A673 (cell line): ENCODE measurements at regions not wholly inside any gene's neighbourhood (a gene's known extent, or its start where the extent isn't known, plus 50 kb on each side); places are given as distances from the start of the nearest gene placed in this dataset.

ENCODE experiments used
- BruUV-seq: library from RNA; stranded (reverse); fragments of 400-500 nt; replicated peaks from 2 replicates; lab custom pipeline; 2021; lab: Mats Ljungman, UMichigan
- CTCF ChIA-PET: fragments of 300-600 bp; sonication (Branson Sonifier 250); formaldehyde crosslinking; loops from one replicate; lab custom pipeline; 2022; ENCODE audit warnings: antibody characterized with exemption; lab: Charles Lee
- POLR2A ChIA-PET: fragments of 300-600 bp; sonication (Branson Sonifier 250); formaldehyde crosslinking; loops from one replicate; lab custom pipeline; 2022; ENCODE audit warnings: antibody characterized with exemption; ENCODE audit not compliant: low non-redundant PET; lab: Charles Lee
- DNase-seq: peaks from one replicate; pipeline ENCODE4 v3.0.0-alpha.2; 2015; ENCODE audit warnings: low spot score
- H3K27ac ChIP-seq: fragments of 200-600 bp; sonication (generic); 2 replicates; pipeline ENCODE4 v1.5.1; 2016; ENCODE audit warnings: mixed run types, low read depth, mild to moderate bottlenecking, mixed read lengths, antibody characterized with exemption, low read length; ENCODE audit not compliant: poor library complexity, severe bottlenecking
- H3K27me3 ChIP-seq: fragments of 200-600 bp; sonication (generic); replicated peaks from 2 replicates; pipeline ENCODE4 v1.6.1; 2017; ENCODE audit warnings: mixed run types, low read depth, mild to moderate bottlenecking, mixed read lengths, antibody characterized with exemption, low read length; ENCODE audit not compliant: insufficient read depth, poor library complexity
- H3K36me3 ChIP-seq: fragments of 200-600 bp; sonication (generic); 2 replicates; pipeline ENCODE4 v1.6.1; 2016; ENCODE audit warnings: mixed run types, mild to moderate bottlenecking, mixed read lengths, antibody characterized with exemption, low read length; ENCODE audit not compliant: insufficient read depth, poor library complexity, severe bottlenecking
- H3K4me1 ChIP-seq: fragments of 200-600 bp; sonication (generic); 2 replicates; pipeline ENCODE4 v1.6.1; 2017; ENCODE audit warnings: mixed run types, mild to moderate bottlenecking, mixed read lengths, antibody characterized with exemption, low read length; ENCODE audit not compliant: insufficient read depth, poor library complexity, severe bottlenecking
- H3K4me3 ChIP-seq: fragments of 200-600 bp; sonication (generic); 2 replicates; pipeline ENCODE4 v1.5.1; 2016; ENCODE audit warnings: low read depth, mixed run types, mild to moderate bottlenecking, mixed read lengths, low read length; ENCODE audit not compliant: poor library complexity, severe bottlenecking
- H3K9me3 ChIP-seq: fragments of 200-600 bp; sonication (generic); 2 replicates; pipeline ENCODE4 v1.6.1; 2016; ENCODE audit warnings: mixed run types, low read depth, mild to moderate bottlenecking, mixed read lengths, antibody characterized with exemption, low read length; ENCODE audit not compliant: poor library complexity, severe bottlenecking
- CTCF ChIP-seq: fragments of 300-800, 200-600 bp; sonication (generic); conservative IDR thresholded peaks from 2 replicates; pipeline ENCODE4 v1.5.1; 2017; ENCODE audit warnings: low read depth, mild to moderate bottlenecking, antibody characterized with exemption, low read length, moderate library complexity, mixed read lengths
- EZH2 ChIP-seq: fragments of 200-600 bp; sonication (generic); IDR thresholded peaks from 2 replicates; pipeline ENCODE4 v1.6.1; 2017; ENCODE audit warnings: borderline replicate concordance, low read depth, mild to moderate bottlenecking, mixed read lengths, antibody characterized with exemption, low read length; ENCODE audit not compliant: poor library complexity, severe bottlenecking
- intact Hi-C: fragments of 100-400 bp; cut with micrococcal nuclease; formaldehyde crosslinking; loops from one replicate; pipeline ENCODE4 v1.10.0; 2022; ENCODE audit not compliant: unreplicated experiment

- intact Hi-C loops, result no loop called here
- DNase-seq, result no peak
- Histone ChIP-seq H3K36me3 (no peaks in the 10 kb centered on the region), H3K27me3 (no peaks in the 10 kb centered on the region), H3K4me3 (no peak overlapping the region), H3K9me3 (no peaks in the 10 kb centered on the region), H3K27ac (no peak overlapping the region), H3K4me1 (no peaks in the 10 kb centered on the region)
- CTCF ChIA-PET, result no interaction called here
- TF ChIP-seq CTCF (no peak), EZH2 (no peak)
- POLR2A ChIA-PET, result no interaction called here
- BruUV-seq, result no TSS peak
These were observed 750.7 kb downstream of the BRD1 start for GRCh38 chr22:49077036-49077393.

GRCh38 chr22:49076300-49077035 lies 751.2 kb downstream of the BRD1 start:
- H3K27ac ChIP-seq, result no peak overlapping the region
- CTCF ChIA-PET, result no interaction called here
- H3K4me3 ChIP-seq, result no peak overlapping the region
- TF ChIP-seq CTCF (no peak), EZH2 (no peak)
- BruUV-seq, result no TSS peak
- H3K27me3 ChIP-seq, result no peaks in the 10 kb centered on the region
- no peaks in the 10 kb centered on the region for H3K9me3 ChIP-seq
- H3K4me1 ChIP-seq, result no peaks in the 10 kb centered on the region
- POLR2A ChIA-PET, result no interaction called here
- DNase-seq, result no peak
- intact Hi-C loops, result no loop called here
- H3K36me3 ChIP-seq, result no peaks in the 10 kb centered on the region

- TF ChIP-seq EZH2 (no peak), CTCF (no peak)
- no peak overlapping the region for H3K27ac ChIP-seq
- CTCF ChIA-PET, result no interaction called here
These were observed 752.5 kb downstream of the BRD1 start for GRCh38 chr22:49075150-49075549.

More at GRCh38 chr22:49075150-49075549, 752.5 kb downstream of the BRD1 start:
- H3K36me3 ChIP-seq, result no peaks in the 10 kb centered on the region
- H3K27me3 ChIP-seq, result no peaks in the 10 kb centered on the region
- no peaks in the 10 kb centered on the region for H3K4me1 ChIP-seq
- intact Hi-C loops, result no loop called here
- H3K9me3 ChIP-seq, result no peaks in the 10 kb centered on the region
- H3K4me3 ChIP-seq, result no peak overlapping the region
- POLR2A ChIA-PET, result no interaction called here
- BruUV-seq, result no TSS peak
- DNase-seq, result no peak
